CD4-positive, alpha-beta T cell (primary cell): ENCODE measurements at regions not wholly inside any gene's neighbourhood (a gene's known extent, or its start where the extent isn't known, plus 50 kb on each side); places are given as distances from the start of the nearest gene placed in this dataset.

ENCODE experiments used
- ATAC-seq: fragments of 200-7000 bp; cut with Tn5 transposase; one replicate; pipeline ENCODE4 v1.10.0; 2022; ENCODE audit warnings: mild to moderate bottlenecking; ENCODE audit not compliant: poor library complexity
- CTCF ChIA-PET: fragments of 350-600 bp; sonication (Branson Sonifier 250); formaldehyde crosslinking; loops from one replicate; lab custom pipeline; 2021; ENCODE audit warnings: antibody characterized with exemption, inconsistent platforms; lab: Charles Lee
- POLR2A ChIA-PET: fragments of 350-600 bp; sonication (Branson Sonifier 250); formaldehyde crosslinking; loops from one replicate; lab custom pipeline; 2021; ENCODE audit warnings: antibody characterized with exemption, inconsistent platforms; lab: Charles Lee
- DNase-seq, 14 experiments: peaks; one replicate each; pipeline ENCODE4 v3.0.0-alpha.2; 2013 to 2020; ENCODE audit warnings: mixed read lengths in 2 of 14
- H3K27ac ChIP-seq, 2 donors: one replicate each; pipeline versions ENCODE4 v1.5.1 to v1.7.0; 2013; ENCODE audit warnings: low read length in 2 of 2, low read depth in 1 of 2, mild to moderate bottlenecking in 1 of 2
- H3K27me3 ChIP-seq, 2 experiments: 1 replicate in 1 of 2; 2 replicates in 1 of 2; pipeline versions ENCODE4 v1.6.1 to v1.7.0; 2013; ENCODE audit warnings: low read length in 2 of 2, control low read depth in 1 of 2, mild to moderate bottlenecking in 1 of 2, moderate library complexity in 1 of 2; ENCODE audit not compliant: insufficient read depth in 2 of 2, control insufficient read depth in 1 of 2
- H3K36me3 ChIP-seq: one replicate; pipeline ENCODE4 v1.6.1; 2013; ENCODE audit warnings: low read length, control low read depth; ENCODE audit not compliant: insufficient read depth
- H3K4me1 ChIP-seq: one replicate; pipeline ENCODE4 v1.6.1; 2013; ENCODE audit warnings: low read length, control low read depth; ENCODE audit not compliant: insufficient read depth
- H3K4me3 ChIP-seq: one replicate; pipeline ENCODE4 v1.5.1; 2013; ENCODE audit warnings: mild to moderate bottlenecking, low read length, moderate library complexity
- H3K9me3 ChIP-seq, 2 experiments: 1 replicate in 1 of 2; 2 replicates in 1 of 2; pipeline versions ENCODE4 v1.6.1 to v1.7.0; 2013; ENCODE audit warnings: low read length in 2 of 2, mild to moderate bottlenecking in 2 of 2, control low read depth in 1 of 2, moderate library complexity in 1 of 2; ENCODE audit not compliant: control insufficient read depth in 1 of 2, insufficient read depth in 1 of 2
- H3K27ac Mint-ChIP-seq: one replicate; pipeline ENCODE4 v1.8.0; 2020; ENCODE audit warnings: mixed read lengths
- H3K27me3 Mint-ChIP-seq: one replicate; pipeline ENCODE4 v1.8.0; 2021; ENCODE audit warnings: mixed read lengths
- H3K36me3 Mint-ChIP-seq: one replicate; pipeline ENCODE4 v1.8.0; 2021; ENCODE audit warnings: low read depth, mixed read lengths
- H3K4me1 Mint-ChIP-seq: one replicate; pipeline ENCODE4 v1.8.0; 2021; ENCODE audit warnings: low read depth, mixed read lengths
- H3K4me3 Mint-ChIP-seq: one replicate; pipeline ENCODE4 v1.8.0; 2020; ENCODE audit warnings: mild to moderate bottlenecking, mixed read lengths
- H3K9me3 Mint-ChIP-seq: one replicate; pipeline ENCODE4 v1.8.0; 2020; ENCODE audit warnings: mixed read lengths
- intact Hi-C, 2 experiments: fragments of 100-400 bp; cut with DNase I in 1 of 2; cut with micrococcal nuclease in 1 of 2; formaldehyde crosslinking; loops; one replicate each; pipeline versions ENCODE4 v1.15.1 to v1.9.0; 2023 to 2025; cut with DNase I, micrococcal nuclease
- TF ChIP-seq, protein P1 (sequence below): fragments of 200-600 bp; IDR thresholded peaks from one replicate; pipeline ENCODE4 v1.8.0; 2022; ENCODE audit warnings: antibody characterized with exemption, mild to moderate bottlenecking

DNA sequence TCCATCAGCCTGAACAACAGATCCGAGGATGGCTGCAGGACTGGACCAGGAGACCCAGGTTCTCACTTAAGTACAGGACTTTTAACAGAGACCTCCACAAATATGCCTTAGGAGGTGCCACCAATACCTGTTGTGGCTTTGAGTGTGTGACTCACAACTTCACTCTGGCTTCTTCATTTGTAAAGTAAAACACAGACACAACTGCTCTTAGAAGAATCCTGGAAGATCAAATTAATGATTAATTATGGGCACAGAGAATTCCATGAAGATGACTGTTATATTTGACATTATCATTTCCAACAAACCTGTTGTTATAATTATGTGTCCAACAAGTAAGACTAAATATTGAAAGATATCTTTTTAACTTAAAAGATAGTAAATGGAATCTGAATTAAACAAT, 481.4 kb upstream of the KLHL29 start:
- peaks cover 0 to 6% of the 10 kb centered on the region in 2 experiments for H3K27me3 ChIP-seq
- no peak overlapping the region for H3K27ac Mint-ChIP-seq
- no peaks in the 10 kb centered on the region for H3K9me3 Mint-ChIP-seq
- ChIA-PET POLR2A (no interaction called here), CTCF (no interaction called here)
- H3K27ac ChIP-seq: no peak overlapping the region
- no peak overlapping the region for H3K4me3 ChIP-seq
- H3K27me3 Mint-ChIP-seq: peaks cover 9% of the 10 kb centered on the region
- intact Hi-C loops: no loop called here
- no peaks in the 10 kb centered on the region for H3K4me1 Mint-ChIP-seq
- ATAC-seq (no peak), DNase-seq (no peak)
- H3K36me3 ChIP-seq: no peaks in the 10 kb centered on the region
- H3K9me3 ChIP-seq: no peaks in the 10 kb centered on the region
- TF ChIP-seq, protein P1, sequence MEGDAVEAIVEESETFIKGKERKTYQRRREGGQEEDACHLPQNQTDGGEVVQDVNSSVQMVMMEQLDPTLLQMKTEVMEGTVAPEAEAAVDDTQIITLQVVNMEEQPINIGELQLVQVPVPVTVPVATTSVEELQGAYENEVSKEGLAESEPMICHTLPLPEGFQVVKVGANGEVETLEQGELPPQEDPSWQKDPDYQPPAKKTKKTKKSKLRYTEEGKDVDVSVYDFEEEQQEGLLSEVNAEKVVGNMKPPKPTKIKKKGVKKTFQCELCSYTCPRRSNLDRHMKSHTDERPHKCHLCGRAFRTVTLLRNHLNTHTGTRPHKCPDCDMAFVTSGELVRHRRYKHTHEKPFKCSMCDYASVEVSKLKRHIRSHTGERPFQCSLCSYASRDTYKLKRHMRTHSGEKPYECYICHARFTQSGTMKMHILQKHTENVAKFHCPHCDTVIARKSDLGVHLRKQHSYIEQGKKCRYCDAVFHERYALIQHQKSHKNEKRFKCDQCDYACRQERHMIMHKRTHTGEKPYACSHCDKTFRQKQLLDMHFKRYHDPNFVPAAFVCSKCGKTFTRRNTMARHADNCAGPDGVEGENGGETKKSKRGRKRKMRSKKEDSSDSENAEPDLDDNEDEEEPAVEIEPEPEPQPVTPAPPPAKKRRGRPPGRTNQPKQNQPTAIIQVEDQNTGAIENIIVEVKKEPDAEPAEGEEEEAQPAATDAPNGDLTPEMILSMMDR: no peak
- no peaks in the 10 kb centered on the region for H3K36me3 Mint-ChIP-seq
- no peak overlapping the region for H3K4me3 Mint-ChIP-seq
- no peaks in the 10 kb centered on the region for H3K4me1 ChIP-seq

- no peaks in the 10 kb centered on the region for H3K4me1 Mint-ChIP-seq
- intact Hi-C loops: no loop called here
- CTCF ChIA-PET: no interaction called here
These were observed 480.8 kb upstream of the KLHL29 start for GRCh38 chr2:22904126-22904684.

DNA sequence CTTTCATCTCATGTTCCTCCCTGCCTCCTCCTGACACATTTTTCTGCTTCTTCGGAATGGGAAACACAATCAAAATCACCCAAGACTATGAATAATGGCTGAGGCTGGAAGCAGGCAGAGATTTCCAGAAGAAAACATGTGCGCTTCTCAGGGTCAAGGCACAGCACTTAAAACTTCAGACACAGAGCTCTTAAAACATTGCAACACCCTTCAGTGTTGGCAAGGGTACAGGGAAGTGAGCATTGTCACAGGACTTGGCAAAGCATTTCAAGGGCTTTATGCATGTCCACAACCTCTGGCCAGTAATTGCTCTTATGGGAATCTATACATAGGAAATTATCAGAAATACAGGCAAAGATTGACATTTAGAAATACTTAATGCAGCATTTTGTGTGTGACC, 477.6 kb upstream of the KLHL29 start:
- H3K27me3 Mint-ChIP-seq: no peaks in the 10 kb centered on the region
- POLR2A ChIA-PET: no interaction called here
- Histone ChIP-seq H3K27ac (no peak overlapping the region), H3K4me3 (no peak overlapping the region), H3K36me3 (no peaks in the 10 kb centered on the region), H3K27me3 (peaks cover 0 to 5% of the 10 kb centered on the region in 2 experiments), H3K4me1 (no peaks in the 10 kb centered on the region), H3K9me3 (no peaks in the 10 kb centered on the region)
- no peak for ATAC-seq
- no peak for DNase-seq
- intact Hi-C loops: no loop called here
- no peaks in the 10 kb centered on the region for H3K4me1 Mint-ChIP-seq
- CTCF ChIA-PET: no interaction called here
- TF ChIP-seq, protein P1: no peak
- no peak overlapping the region for H3K27ac Mint-ChIP-seq
- H3K36me3 Mint-ChIP-seq: no peaks in the 10 kb centered on the region
- no peak overlapping the region for H3K4me3 Mint-ChIP-seq
- no peaks in the 10 kb centered on the region for H3K9me3 Mint-ChIP-seq

More at GRCh38 chr2:22904126-22904684, 480.8 kb upstream of the KLHL29 start:
- ATAC-seq: no peak
- Histone ChIP-seq H3K4me1 (no peaks in the 10 kb centered on the region), H3K9me3 (no peaks in the 10 kb centered on the region), H3K27me3 (peaks cover 0 to 6% of the 10 kb centered on the region in 2 experiments), H3K36me3 (no peaks in the 10 kb centered on the region), H3K4me3 (no peak overlapping the region), H3K27ac (no peak overlapping the region)
- H3K9me3 Mint-ChIP-seq: no peaks in the 10 kb centered on the region
- no peak overlapping the region for H3K27ac Mint-ChIP-seq
- POLR2A ChIA-PET: no interaction called here
- H3K36me3 Mint-ChIP-seq: no peaks in the 10 kb centered on the region
- H3K4me3 Mint-ChIP-seq: no peak overlapping the region
- H3K27me3 Mint-ChIP-seq: peaks cover 9% of the 10 kb centered on the region
- TF ChIP-seq, protein P1: no peak
- no peak for DNase-seq
